Sigmoid colon (tissue), 6 donors: ENCODE measurements at regions not wholly inside any gene's neighbourhood (a gene's known extent, or its start where the extent isn't known, plus 50 kb on each side); places are given as distances from the start of the nearest gene placed in this dataset.

Experiments
- DNase-seq: peaks from one replicate; pipeline ENCODE4 v3.0.0-alpha.2; 2019
- H3K27ac ChIP-seq, 4 donors: fragments of 200-600 bp; sonication (generic); one replicate each; pipeline ENCODE4 v1.5.1; 2016 to 2019; ENCODE audit warnings: mild to moderate bottlenecking in 1 of 4
- H3K27me3 ChIP-seq, 3 donors: fragments of 200-600 bp; sonication (generic); one replicate each; pipeline ENCODE4 v1.5.1; 2019; ENCODE audit warnings: mild to moderate bottlenecking in 1 of 3
- H3K36me3 ChIP-seq, 4 donors: fragments of 200-600 bp; sonication (generic); one replicate each; pipeline ENCODE4 v1.5.1; 2016 to 2019
- H3K4me1 ChIP-seq, 4 donors: fragments of 200-600 bp; sonication (generic); one replicate each; pipeline ENCODE4 v1.5.1; 2017 to 2019
- H3K4me3 ChIP-seq, 4 donors: fragments of 200-600 bp; sonication (generic); one replicate each; pipeline ENCODE4 v1.5.1; 2017 to 2019; ENCODE audit warnings: mild to moderate bottlenecking in 2 of 4, moderate library complexity in 1 of 4
- H3K9me3 ChIP-seq, 4 donors: fragments of 200-600 bp in 3 of 4; sonication (generic) in 3 of 4; one replicate each; pipeline versions ENCODE4 v1.5.1 to v1.6.1; 2013 to 2019
- CTCF ChIP-seq, 4 experiments: fragments of 450-650 bp in 3 of 4; fragments of 200-600 bp in 1 of 4; IDR thresholded peaks; one replicate each; pipeline ENCODE4 v1.5.1; 2016 to 2019; ENCODE audit warnings: antibody characterized with exemption in 4 of 4, mild to moderate bottlenecking in 3 of 4, moderate library complexity in 2 of 4
- EP300 ChIP-seq, 4 donors: sonication (generic); formaldehyde crosslinking; IDR thresholded peaks; one replicate each; pipeline ENCODE4 v1.6.1; 2017; ENCODE audit warnings: antibody characterized with exemption in 4 of 4
- POLR2A ChIP-seq, 2 donors: fragments of 450-650 bp; IDR thresholded peaks; one replicate each; pipeline ENCODE4 v1.6.1; 2016; ENCODE audit warnings: antibody characterized with exemption in 2 of 2, mild to moderate bottlenecking in 2 of 2, moderate library complexity in 2 of 2
- POLR2AphosphoS5 ChIP-seq, 4 donors: sonication (generic); formaldehyde crosslinking; IDR thresholded peaks; one replicate each; pipeline ENCODE4 v1.6.1; 2017; ENCODE audit warnings: antibody characterized with exemption in 4 of 4
- WGBS, 2 donors: extraction: QIAGEN DNeasy Blood & Tissue Kit; methylation state at CpG; one replicate each; pipeline ENCODE4 v1.1.7; 2013; 5-methylcytosine and 5-hydroxymethylcytosine counted together
- intact Hi-C: fragments of 100-400 bp; cut with DNase I; formaldehyde crosslinking; loops from one replicate; pipeline ENCODE4 v1.15.1; 2023
- donor health status: healthy with polysubstance abuse.
- donor health status: healthy.

GRCh38 chr1:24993871-24994580 is 64.0 kb upstream of the RUNX3 start:
- DNase-seq = no peak
- Histone ChIP-seq H3K4me1 (no peaks in the 10 kb centered on the region), H3K36me3 (no peaks in the 10 kb centered on the region), H3K4me3 (no peak overlapping the region), H3K27me3 (peaks cover 0 to 3% (median 0%) of the 10 kb centered on the region in 3 donors), H3K9me3 (peaks cover 0 to 3% (median 0%) of the 10 kb centered on the region in 4 donors), H3K27ac (no peak overlapping the region)
- WGBS, 2 donors = 87 to 90% methylated on average over 16 of the region's 16 CpGs
- no peak for TF ChIP-seq POLR2AphosphoS5 (IDR thresholded peaks at IDR 0.05)
- no peak for TF ChIP-seq POLR2A (IDR thresholded peaks at IDR 0.05)
- TF ChIP-seq EP300 (IDR thresholded peaks at IDR 0.05) = no peak
- no peak for TF ChIP-seq CTCF (IDR thresholded peaks at IDR 0.05)
- intact Hi-C loops = no loop called here

GRCh38 chr1:24992761-24993211 is 62.7 kb upstream of the RUNX3 start:
- H3K9me3 ChIP-seq = peaks cover 0 to 3% (median 0%) of the 10 kb centered on the region in 4 donors
- no peaks in the 10 kb centered on the region for H3K36me3 ChIP-seq
- H3K4me1 ChIP-seq = no peaks in the 10 kb centered on the region
- DNase-seq = no peak
- H3K4me3 ChIP-seq = no peak overlapping the region
- intact Hi-C loops = no loop called here
- WGBS, 2 donors = 50 to 68% methylated on average over 12 of the region's 12 CpGs
- peaks cover 0 to 3% (median 0%) of the 10 kb centered on the region in 3 donors for H3K27me3 ChIP-seq
- no peak for TF ChIP-seq POLR2AphosphoS5 (IDR thresholded peaks at IDR 0.05)
- no peak for TF ChIP-seq POLR2A (IDR thresholded peaks at IDR 0.05)
- no peak for TF ChIP-seq EP300 (IDR thresholded peaks at IDR 0.05)
- no peak for TF ChIP-seq CTCF (IDR thresholded peaks at IDR 0.05)
- H3K27ac ChIP-seq = no peak overlapping the region

- WGBS, 2 donors = 81% methylated on average over 11 of the region's 11 CpGs
- DNase-seq = no peak
- intact Hi-C loops = no loop called here
- H3K4me1 ChIP-seq = no peaks in the 10 kb centered on the region
- H3K36me3 ChIP-seq = no peaks in the 10 kb centered on the region
- no peak overlapping the region for H3K4me3 ChIP-seq
- peaks cover 0 to 3% (median 0%) of the 10 kb centered on the region in 3 donors for H3K27me3 ChIP-seq
- peaks cover 0 to 3% (median 0%) of the 10 kb centered on the region in 4 donors for H3K9me3 ChIP-seq
- no peak for TF ChIP-seq CTCF (IDR thresholded peaks at IDR 0.05)
- H3K27ac ChIP-seq = no peak overlapping the region
Measured at GRCh38 chr1:24992124-24992760, 62.2 kb upstream of the RUNX3 start.

GRCh38 chr1:24991697-24992096 is 61.6 kb upstream of the RUNX3 start:
- peaks cover 0 to 3% (median 0%) of the 10 kb centered on the region in 4 donors for H3K9me3 ChIP-seq
- H3K27ac ChIP-seq = no peak overlapping the region
- intact Hi-C loops = no loop called here
- TF ChIP-seq POLR2AphosphoS5 (IDR thresholded peaks at IDR 0.05) (no peak), EP300 (IDR thresholded peaks at IDR 0.05) (no peak), POLR2A (IDR thresholded peaks at IDR 0.05) (no peak), CTCF (IDR thresholded peaks at IDR 0.05) (no peak)
- H3K36me3 ChIP-seq = no peaks in the 10 kb centered on the region
- no peak for DNase-seq
- H3K4me3 ChIP-seq = no peak overlapping the region
- no peaks in the 10 kb centered on the region for H3K4me1 ChIP-seq
- 61 to 69% methylated on average over 7 of the region's 7 CpGs for WGBS, 2 donors
- H3K27me3 ChIP-seq = peaks cover 0 to 3% (median 0%) of the 10 kb centered on the region in 3 donors
